ENCODE measurements at regions not wholly inside any gene's neighbourhood (a gene's known extent, or its start where the extent isn't known, plus 50 kb on each side); places are given as distances from the start of the nearest gene placed in this dataset.

DNA sequence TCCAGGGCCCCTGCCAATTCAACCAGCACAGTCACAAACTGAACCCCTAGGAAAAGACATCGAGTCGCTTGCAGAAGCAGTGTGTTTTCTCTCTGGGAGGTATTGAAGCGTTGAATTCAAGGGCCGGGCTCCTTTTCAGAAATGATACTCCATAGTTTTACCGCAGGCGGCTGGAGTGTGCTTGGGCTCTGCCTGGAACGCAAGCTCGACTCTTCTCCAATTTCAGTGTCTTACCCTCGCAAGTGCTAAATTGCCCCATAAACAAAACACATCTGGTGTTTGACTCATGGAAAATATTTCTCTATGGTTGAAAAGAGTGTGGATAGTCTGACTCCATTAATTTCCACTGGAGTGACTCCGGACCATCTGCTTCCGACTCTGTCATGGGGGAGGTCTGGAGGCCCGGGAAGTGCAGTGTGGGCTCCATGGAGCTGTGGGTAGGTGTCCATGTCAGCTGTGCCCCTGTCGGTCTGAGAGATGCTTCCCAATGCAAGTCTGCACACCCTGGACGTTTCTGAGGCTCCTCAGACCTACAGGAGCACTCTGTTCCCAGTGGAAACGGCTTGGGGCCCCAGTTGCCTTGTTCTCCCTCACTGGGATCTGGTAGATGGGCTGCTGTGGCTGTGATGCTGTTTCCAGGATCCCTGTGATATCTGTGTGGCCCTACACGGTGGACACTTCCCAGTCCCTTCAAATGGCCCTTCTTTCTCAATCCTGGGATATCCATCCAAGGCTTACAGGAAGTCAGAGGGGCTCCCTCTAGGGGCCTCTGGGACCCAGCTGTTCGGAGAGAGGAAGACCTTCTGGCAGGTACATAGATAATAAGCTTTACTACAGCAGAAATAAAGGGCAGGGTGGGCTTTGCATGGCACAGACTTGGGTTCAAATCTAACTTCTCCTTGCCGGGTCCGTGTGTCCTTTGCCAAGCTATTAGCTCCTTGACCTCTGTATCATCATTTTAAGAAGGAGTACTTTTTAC is 119.8 kb upstream of the CDH13 start:
- DNase-seq (ENCODE audit: low read depth), result peak; percentile 18
- TF ChIP-seq, protein P1, sequence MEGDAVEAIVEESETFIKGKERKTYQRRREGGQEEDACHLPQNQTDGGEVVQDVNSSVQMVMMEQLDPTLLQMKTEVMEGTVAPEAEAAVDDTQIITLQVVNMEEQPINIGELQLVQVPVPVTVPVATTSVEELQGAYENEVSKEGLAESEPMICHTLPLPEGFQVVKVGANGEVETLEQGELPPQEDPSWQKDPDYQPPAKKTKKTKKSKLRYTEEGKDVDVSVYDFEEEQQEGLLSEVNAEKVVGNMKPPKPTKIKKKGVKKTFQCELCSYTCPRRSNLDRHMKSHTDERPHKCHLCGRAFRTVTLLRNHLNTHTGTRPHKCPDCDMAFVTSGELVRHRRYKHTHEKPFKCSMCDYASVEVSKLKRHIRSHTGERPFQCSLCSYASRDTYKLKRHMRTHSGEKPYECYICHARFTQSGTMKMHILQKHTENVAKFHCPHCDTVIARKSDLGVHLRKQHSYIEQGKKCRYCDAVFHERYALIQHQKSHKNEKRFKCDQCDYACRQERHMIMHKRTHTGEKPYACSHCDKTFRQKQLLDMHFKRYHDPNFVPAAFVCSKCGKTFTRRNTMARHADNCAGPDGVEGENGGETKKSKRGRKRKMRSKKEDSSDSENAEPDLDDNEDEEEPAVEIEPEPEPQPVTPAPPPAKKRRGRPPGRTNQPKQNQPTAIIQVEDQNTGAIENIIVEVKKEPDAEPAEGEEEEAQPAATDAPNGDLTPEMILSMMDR (IDR thresholded peaks at IDR 0.05; ENCODE audit: insufficient read depth, low read depth, low read length), result no peak
- H3K4me3 ChIP-seq (ENCODE audit: low read depth, low read length), result no peak overlapping the region

DNA sequence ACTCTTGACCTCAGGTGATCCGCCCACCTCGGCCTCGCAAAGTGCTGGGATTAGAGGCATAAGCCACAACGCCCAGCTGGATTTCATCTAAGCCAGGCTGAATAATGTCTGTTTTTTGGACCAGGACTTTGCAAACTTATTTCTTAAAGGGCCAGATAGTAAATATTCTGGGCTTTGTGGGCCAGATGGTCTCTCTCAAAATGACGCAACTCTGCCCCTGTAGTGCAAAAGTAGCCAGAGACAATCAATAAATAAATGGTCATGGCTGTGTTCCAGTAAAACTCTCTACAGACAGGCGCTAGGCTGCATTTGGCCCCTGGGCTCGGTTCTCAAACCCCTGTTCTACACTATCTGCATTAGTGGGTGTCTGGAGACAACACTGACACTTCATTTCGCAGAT is 121.9 kb upstream of the CDH13 start:
- peak; percentile 12 for DNase-seq (ENCODE audit: low read depth)
- no peak overlapping the region for H3K4me3 ChIP-seq (ENCODE audit: low read depth, low read length)
- TF ChIP-seq, protein P1 (IDR thresholded peaks at IDR 0.05; ENCODE audit: insufficient read depth, low read depth, low read length), result no peak

DNA sequence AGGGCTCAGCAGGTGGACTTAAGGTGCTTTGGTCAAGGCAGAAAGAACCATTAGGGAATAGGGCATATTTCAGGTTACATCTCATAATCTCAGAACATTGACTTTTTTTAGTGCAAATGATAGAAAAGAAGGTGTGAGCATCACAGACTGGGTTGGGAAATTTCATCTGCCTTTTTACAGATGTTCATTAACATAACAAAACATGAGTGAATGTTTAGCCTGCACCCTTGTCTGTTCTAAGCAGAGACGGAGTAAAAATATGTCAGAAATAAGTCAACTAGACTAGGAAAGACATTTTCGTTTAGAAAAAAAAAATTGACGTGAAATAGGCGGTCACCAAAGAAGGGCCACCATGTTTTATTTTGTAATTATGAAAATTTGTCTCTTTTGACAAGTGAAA is 127.5 kb upstream of the CDH13 start:
- no peak overlapping the region for H3K4me3 ChIP-seq (ENCODE audit: low read depth, low read length)
- TF ChIP-seq, protein P1 (IDR thresholded peaks at IDR 0.05; ENCODE audit: insufficient read depth, low read depth, low read length), result no peak
- no peak for DNase-seq (ENCODE audit: low read depth)

DNA sequence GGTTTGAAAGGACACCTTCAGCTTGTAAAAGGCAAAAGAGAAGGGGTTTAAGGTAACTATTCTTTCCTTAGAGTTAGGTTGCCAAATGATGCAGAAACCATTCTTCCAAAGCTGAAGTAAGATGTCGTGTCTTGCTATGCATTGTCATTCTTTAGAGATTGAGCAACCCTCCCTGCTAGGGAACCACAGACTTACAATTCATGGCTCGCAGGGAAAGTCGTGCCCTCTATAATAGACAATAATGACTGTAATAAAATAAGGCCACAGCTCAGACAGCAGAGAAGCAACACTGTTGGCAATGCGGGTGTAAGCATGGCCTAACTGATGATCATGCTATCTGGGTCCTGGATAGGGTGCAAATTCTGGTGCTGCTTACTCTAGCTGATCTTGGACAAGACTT is 129.6 kb upstream of the CDH13 start:
- DNase-seq (ENCODE audit: low read depth), result no peak
- H3K4me3 ChIP-seq (ENCODE audit: low read depth, low read length), result no peak overlapping the region
- TF ChIP-seq, protein P1 (IDR thresholded peaks at IDR 0.05; ENCODE audit: insufficient read depth, low read depth, low read length), result no peak

DNA sequence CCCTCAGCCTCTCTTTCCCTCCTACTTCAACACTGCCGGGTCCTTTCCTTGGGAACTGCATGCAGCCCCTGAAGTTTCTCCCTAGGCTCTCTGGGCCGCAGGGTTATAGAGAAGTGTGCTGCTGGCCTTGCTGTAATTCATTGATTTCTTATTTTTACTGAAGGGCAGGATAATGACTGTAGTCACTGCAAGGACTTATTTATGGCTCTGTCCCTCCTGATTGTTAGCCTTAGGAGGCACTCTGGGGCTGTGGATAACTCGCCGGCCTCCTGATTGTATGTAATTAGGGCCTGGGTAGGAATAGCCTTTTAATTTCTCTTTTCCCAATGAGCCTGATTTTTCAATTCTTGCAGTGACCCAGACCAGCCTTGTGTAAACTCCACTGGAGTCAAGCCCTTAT is 138.3 kb upstream of the CDH13 start:
- DNase-seq (ENCODE audit: low read depth), result no peak
- TF ChIP-seq, protein P1 (IDR thresholded peaks at IDR 0.05; ENCODE audit: insufficient read depth, low read depth, low read length), result no peak
- no peak overlapping the region for H3K4me3 ChIP-seq (ENCODE audit: low read depth, low read length)

DNA sequence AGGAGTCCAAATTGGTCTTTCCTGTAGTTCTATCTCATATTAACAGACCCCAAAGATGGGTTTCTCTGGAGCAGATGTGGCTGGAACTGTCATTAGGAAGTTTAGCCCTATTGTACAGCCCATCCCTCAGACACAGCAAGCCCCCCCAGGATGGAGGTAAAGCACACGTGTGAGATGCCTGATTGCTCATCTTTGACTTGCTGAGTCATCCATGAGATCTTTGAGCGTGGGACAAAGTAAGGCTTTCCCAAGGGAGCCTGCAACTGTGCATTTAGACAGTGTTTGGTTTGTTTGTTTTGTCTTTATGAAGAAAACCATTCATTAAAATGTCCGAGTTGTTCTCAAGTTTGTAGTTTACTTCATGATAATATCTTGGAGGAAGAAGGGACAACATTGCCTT is 145.3 kb upstream of the CDH13 start:
- DNase-seq (ENCODE audit: low read depth), result peak; percentile 30
- no peak overlapping the region for H3K4me3 ChIP-seq (ENCODE audit: low read depth, low read length)
- TF ChIP-seq, protein P1 (IDR thresholded peaks at IDR 0.05; ENCODE audit: insufficient read depth, low read depth, low read length), result no peak
